ENCODE measurements at regions not wholly inside any gene's neighbourhood (a gene's known extent, or its start where the extent isn't known, plus 50 kb on each side); places are given as distances from the start of the nearest gene placed in this dataset.

DNA sequence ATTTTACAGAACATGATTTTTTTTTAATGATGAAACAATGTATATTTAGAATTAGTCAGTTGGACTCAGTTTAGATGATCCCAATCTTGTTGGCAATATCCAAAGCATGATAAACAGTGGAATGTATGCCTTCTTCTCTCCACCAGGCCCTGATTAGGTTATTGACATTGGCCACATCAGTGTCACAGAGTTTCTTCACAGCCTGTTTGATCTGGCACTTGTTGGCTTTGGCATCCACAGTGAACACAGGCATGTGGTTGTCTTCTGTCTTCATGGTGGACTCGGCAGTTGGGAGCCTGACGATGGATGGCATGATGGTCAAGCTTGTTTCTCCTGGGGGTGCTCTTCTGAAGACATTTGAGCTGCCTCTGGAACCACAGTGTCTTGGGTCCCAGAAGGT lies 317.5 kb downstream of the PMP22 start:
- Histone ChIP-seq H3K79me2 (ENCODE audit: insufficient read depth, low read length) (no peaks in the 10 kb centered on the region), H4K20me1 (ENCODE audit: insufficient read depth, low read length) (no peaks in the 10 kb centered on the region), H3K9me3 (ENCODE audit: low read depth, low read length) (no peaks in the 10 kb centered on the region), H2AFZ (ENCODE audit: low read length) (no peak overlapping the region), H3K27ac (ENCODE audit: low read depth, low read length) (no peak overlapping the region), H3K36me3 (ENCODE audit: insufficient read depth, low read length) (no peaks in the 10 kb centered on the region), H3K4me1 (ENCODE audit: insufficient read depth, low read length) (no peaks in the 10 kb centered on the region), H3K4me3 (ENCODE audit: insufficient read depth, low read length) (no peak overlapping the region), H3K27me3 (ENCODE audit: insufficient read depth, low read length) (peaks cover 9% of the 10 kb centered on the region), H3K4me2 (ENCODE audit: insufficient read depth, low read length) (no peak overlapping the region)
- no peak for DNase-seq (ENCODE audit: insufficient read length, low spot score, missing footprints)
- no peak for TF ChIP-seq CTCF (IDR thresholded peaks at IDR 0.05; ENCODE audit: extremely low read depth, low read depth, low read length)

- H3K36me3 ChIP-seq (ENCODE audit: insufficient read depth, low read length) = no peaks in the 10 kb centered on the region
- no peak for DNase-seq (ENCODE audit: insufficient read length, low spot score, missing footprints)
- no peaks in the 10 kb centered on the region for H3K9me3 ChIP-seq (ENCODE audit: low read depth, low read length)
- H3K4me1 ChIP-seq (ENCODE audit: insufficient read depth, low read length) = no peaks in the 10 kb centered on the region
- no peak for TF ChIP-seq CTCF (IDR thresholded peaks at IDR 0.05; ENCODE audit: extremely low read depth, low read depth, low read length)
- no peaks in the 10 kb centered on the region for H3K79me2 ChIP-seq (ENCODE audit: insufficient read depth, low read length)
- no peaks in the 10 kb centered on the region for H4K20me1 ChIP-seq (ENCODE audit: insufficient read depth, low read length)
- no peak overlapping the region for H3K4me2 ChIP-seq (ENCODE audit: insufficient read depth, low read length)
- H2AFZ ChIP-seq (ENCODE audit: low read length) = no peak overlapping the region
- peaks cover 9% of the 10 kb centered on the region for H3K27me3 ChIP-seq (ENCODE audit: insufficient read depth, low read length)
- H3K4me3 ChIP-seq (ENCODE audit: insufficient read depth, low read length) = no peak overlapping the region
- H3K27ac ChIP-seq (ENCODE audit: low read depth, low read length) = no peak overlapping the region
Observed at GRCh38 chr17:14946481-14946880, 318.6 kb downstream of the PMP22 start.

GRCh38 chr17:14942526-14943190 lies 322.5 kb downstream of the PMP22 start:
- Histone ChIP-seq H3K36me3 (ENCODE audit: insufficient read depth, low read length) (no peaks in the 10 kb centered on the region), H3K79me2 (ENCODE audit: insufficient read depth, low read length) (no peaks in the 10 kb centered on the region), H3K27ac (ENCODE audit: low read depth, low read length) (no peak overlapping the region), H4K20me1 (ENCODE audit: insufficient read depth, low read length) (no peaks in the 10 kb centered on the region), H2AFZ (ENCODE audit: low read length) (no peak overlapping the region), H3K9me3 (ENCODE audit: low read depth, low read length) (no peaks in the 10 kb centered on the region), H3K4me3 (ENCODE audit: insufficient read depth, low read length) (no peak overlapping the region), H3K4me1 (ENCODE audit: insufficient read depth, low read length) (peaks cover 3% of the 10 kb centered on the region), H3K27me3 (ENCODE audit: insufficient read depth, low read length) (peaks cover 5% of the 10 kb centered on the region), H3K4me2 (ENCODE audit: insufficient read depth, low read length) (no peak overlapping the region)
- no peak for TF ChIP-seq CTCF (IDR thresholded peaks at IDR 0.05; ENCODE audit: extremely low read depth, low read depth, low read length)
- peak; percentile 21 for DNase-seq (ENCODE audit: insufficient read length, low spot score, missing footprints)

DNA sequence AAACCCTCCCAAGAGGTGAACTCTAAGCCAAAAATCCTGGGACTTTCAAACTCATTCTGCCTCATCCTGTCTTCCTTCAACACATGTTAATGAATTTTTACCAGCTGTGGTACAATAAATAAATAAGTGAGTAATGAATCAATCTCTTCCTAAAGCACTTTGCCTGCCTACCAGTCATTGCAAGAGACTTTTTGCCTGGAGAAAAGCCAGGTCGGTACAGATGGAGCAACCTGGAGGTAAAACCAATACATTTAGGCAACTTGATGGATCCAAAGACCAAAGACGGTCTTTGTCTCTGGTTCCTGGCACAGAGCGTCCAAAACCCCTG lies 324.2 kb downstream of the PMP22 start:
- H3K4me2 ChIP-seq (ENCODE audit: insufficient read depth, low read length) = no peak overlapping the region

More for the DNA sequence above, 324.2 kb downstream of the PMP22 start:
- TF ChIP-seq CTCF (IDR thresholded peaks at IDR 0.05; ENCODE audit: extremely low read depth, low read depth, low read length) = no peak
- H3K9me3 ChIP-seq (ENCODE audit: low read depth, low read length) = no peaks in the 10 kb centered on the region
- no peak overlapping the region for H3K27ac ChIP-seq (ENCODE audit: low read depth, low read length)
- H3K4me1 ChIP-seq (ENCODE audit: insufficient read depth, low read length) = peaks cover 3% of the 10 kb centered on the region
- H3K79me2 ChIP-seq (ENCODE audit: insufficient read depth, low read length) = no peaks in the 10 kb centered on the region
- no peak for DNase-seq (ENCODE audit: insufficient read length, low spot score, missing footprints)
- H3K27me3 ChIP-seq (ENCODE audit: insufficient read depth, low read length) = peaks cover 5% of the 10 kb centered on the region
- H3K36me3 ChIP-seq (ENCODE audit: insufficient read depth, low read length) = no peaks in the 10 kb centered on the region
- H3K4me3 ChIP-seq (ENCODE audit: insufficient read depth, low read length) = no peak overlapping the region
- H2AFZ ChIP-seq (ENCODE audit: low read length) = no peak overlapping the region
- no peaks in the 10 kb centered on the region for H4K20me1 ChIP-seq (ENCODE audit: insufficient read depth, low read length)
